ENCODE measurements at regions not wholly inside any gene's neighbourhood (a gene's known extent, or its start where the extent isn't known, plus 50 kb on each side); places are given as distances from the start of the nearest gene placed in this dataset.

- TF ChIP-seq CTCF (IDR thresholded peaks at IDR 0.05; ENCODE audit: insufficient read depth, low read depth, low read length) = no peak
- TF ChIP-seq EZH2 (IDR thresholded peaks at IDR 0.05; ENCODE audit: insufficient read depth, low read length) = no peak
Measured at GRCh38 chr2:146950361-146950760, 894.5 kb upstream of the ACVR2A start.

Data from astrocyte (in vitro differentiated cells and primary cell).